Bronchial epithelial cell (primary cell): ENCODE measurements at regions not wholly inside any gene's neighbourhood (a gene's known extent, or its start where the extent isn't known, plus 50 kb on each side); places are given as distances from the start of the nearest gene placed in this dataset.

Source experiments
- DNase-seq: peaks from one replicate; pipeline ENCODE4 v3.0.0-alpha.2; 2010; ENCODE audit warnings: low read depth
- FAIRE-seq: peaks from 2 replicates; lab custom pipeline; 2011; peaks lifted over from hg19 to GRCh38; lab: Jason Lieb, UNC
- H3K27me3 ChIP-seq: 2 replicates; pipeline ENCODE4 v1.5.1; 2011; ENCODE audit warnings: low read length; ENCODE audit not compliant: control insufficient read depth, insufficient read depth
- H3K36me3 ChIP-seq: 2 replicates; pipeline ENCODE4 v1.5.1; 2011; ENCODE audit warnings: low read length; ENCODE audit not compliant: control insufficient read depth, insufficient read depth
- H3K4me3 ChIP-seq: 2 replicates; pipeline ENCODE4 v1.5.1; 2011; ENCODE audit warnings: mild to moderate bottlenecking, low read depth, low read length, control low read depth
- TF ChIP-seq, protein P1 (sequence below): IDR thresholded peaks from 2 replicates; pipeline ENCODE4 v1.5.1; 2011; ENCODE audit warnings: mild to moderate bottlenecking, moderate library complexity, low read length, control low read depth, inconsistent platforms; ENCODE audit not compliant: insufficient read depth, severe bottlenecking

DNA sequence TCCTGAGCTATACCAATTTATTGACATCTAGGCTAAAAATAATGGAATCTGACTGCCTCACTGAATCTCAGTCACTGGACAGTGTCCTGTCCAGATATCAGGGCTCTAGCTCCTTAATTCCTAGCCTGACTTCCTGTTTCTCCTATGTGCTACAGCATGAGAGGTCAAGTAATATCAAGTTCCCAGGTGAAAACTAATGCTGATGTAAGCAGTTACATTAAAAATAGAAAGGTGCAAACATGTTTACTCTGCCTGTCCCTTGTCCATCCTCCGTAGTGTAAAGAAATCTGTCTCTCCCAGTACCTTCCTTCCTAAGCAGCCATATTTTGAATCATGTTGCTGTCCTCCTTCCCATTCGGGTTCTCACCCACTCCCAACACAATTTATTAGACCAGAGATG is 145.9 kb upstream of the GHR start:
- no peak for DNase-seq
- FAIRE-seq = no peak
- Histone ChIP-seq H3K36me3 (no peaks in the 10 kb centered on the region), H3K4me3 (no peak overlapping the region), H3K27me3 (no peaks in the 10 kb centered on the region)
- TF ChIP-seq, protein P1, sequence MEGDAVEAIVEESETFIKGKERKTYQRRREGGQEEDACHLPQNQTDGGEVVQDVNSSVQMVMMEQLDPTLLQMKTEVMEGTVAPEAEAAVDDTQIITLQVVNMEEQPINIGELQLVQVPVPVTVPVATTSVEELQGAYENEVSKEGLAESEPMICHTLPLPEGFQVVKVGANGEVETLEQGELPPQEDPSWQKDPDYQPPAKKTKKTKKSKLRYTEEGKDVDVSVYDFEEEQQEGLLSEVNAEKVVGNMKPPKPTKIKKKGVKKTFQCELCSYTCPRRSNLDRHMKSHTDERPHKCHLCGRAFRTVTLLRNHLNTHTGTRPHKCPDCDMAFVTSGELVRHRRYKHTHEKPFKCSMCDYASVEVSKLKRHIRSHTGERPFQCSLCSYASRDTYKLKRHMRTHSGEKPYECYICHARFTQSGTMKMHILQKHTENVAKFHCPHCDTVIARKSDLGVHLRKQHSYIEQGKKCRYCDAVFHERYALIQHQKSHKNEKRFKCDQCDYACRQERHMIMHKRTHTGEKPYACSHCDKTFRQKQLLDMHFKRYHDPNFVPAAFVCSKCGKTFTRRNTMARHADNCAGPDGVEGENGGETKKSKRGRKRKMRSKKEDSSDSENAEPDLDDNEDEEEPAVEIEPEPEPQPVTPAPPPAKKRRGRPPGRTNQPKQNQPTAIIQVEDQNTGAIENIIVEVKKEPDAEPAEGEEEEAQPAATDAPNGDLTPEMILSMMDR = no peak

DNA sequence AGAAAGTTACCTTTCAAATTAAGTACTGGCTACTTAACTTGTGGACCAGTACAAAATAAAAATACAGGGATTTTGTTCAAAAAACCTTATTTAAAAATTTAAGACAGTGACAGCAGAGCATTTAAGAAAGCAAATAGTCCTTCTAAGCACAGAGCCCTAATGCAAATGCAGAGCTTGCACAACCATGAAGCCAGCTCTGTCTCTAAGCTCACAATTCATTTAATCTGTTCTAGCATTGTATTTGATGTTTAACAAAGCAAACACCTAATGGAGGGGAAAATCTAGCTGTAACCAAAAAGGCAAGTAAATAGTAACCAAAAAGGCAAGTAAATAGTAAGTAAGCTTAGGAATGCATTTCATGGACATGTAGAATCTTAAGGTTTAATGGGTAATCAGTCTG is 138.7 kb upstream of the GHR start:
- TF ChIP-seq, protein P1 = no peak
- Histone ChIP-seq H3K36me3 (no peaks in the 10 kb centered on the region), H3K4me3 (no peak overlapping the region), H3K27me3 (no peaks in the 10 kb centered on the region)
- FAIRE-seq (no peak), DNase-seq (no peak)

DNA sequence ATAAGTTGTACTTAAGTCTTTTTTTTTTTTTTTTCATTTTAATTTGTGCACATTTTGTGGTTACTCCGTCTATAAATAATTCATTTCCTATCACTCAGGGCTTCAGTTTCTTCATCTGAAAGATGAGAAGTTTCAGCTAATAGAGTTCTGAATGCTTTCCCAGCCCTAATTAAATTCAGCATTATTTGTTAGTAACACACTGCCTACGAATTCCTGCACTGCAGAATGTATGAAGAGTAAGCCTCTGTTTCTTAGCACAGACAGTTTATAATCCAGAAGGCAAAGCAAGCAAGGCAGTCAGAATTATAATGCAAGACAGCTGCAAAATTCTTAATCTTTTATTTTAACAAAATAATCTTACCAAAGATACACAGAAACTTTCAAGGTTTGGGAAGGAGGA is 138.0 kb upstream of the GHR start:
- no peak for FAIRE-seq
- Histone ChIP-seq H3K4me3 (no peak overlapping the region), H3K36me3 (no peaks in the 10 kb centered on the region), H3K27me3 (no peaks in the 10 kb centered on the region)
- TF ChIP-seq, protein P1 = no peak
- no peak for DNase-seq

DNA sequence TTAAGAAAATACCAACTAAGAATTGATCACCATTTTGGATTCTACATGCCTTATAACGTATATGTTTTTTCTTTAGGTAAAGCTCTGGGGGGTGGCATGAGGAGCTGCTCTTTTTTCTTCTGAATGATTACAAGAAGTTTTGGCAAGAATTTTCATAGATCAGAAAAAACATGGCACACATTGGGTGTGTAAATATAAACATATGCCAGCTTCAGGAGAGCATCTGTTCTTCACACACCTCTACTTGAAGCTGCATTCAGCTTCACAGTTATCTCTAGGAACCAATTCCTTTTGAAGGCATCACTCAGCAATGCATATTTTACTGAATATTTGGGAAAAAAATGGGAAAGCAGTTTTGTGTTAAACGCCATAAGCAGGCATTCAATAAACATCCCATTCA is 122.7 kb upstream of the GHR start:
- Histone ChIP-seq H3K4me3 (no peak overlapping the region), H3K36me3 (no peaks in the 10 kb centered on the region), H3K27me3 (no peaks in the 10 kb centered on the region)
- DNase-seq = no peak
- no peak for FAIRE-seq
- TF ChIP-seq, protein P1 = no peak

DNA sequence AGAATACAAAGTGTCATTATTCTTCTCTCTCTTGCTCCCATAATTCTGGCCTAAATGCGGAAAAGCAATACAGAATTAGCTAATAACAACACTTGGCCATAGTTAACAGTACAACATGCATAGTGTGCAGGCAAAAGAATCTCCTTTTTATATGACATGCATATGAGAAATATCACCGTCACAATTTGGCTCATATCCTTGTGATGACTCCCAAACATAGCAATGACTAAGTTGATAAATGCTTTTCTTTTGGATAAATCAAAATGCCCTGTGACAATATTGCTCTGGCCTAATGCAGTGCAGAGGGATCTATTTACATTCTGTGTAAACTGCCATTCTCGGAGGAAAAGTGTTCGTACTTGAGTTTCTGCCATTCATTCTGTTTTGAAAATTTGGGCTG is 121.9 kb upstream of the GHR start:
- Histone ChIP-seq H3K36me3 (no peaks in the 10 kb centered on the region), H3K27me3 (no peaks in the 10 kb centered on the region), H3K4me3 (no peak overlapping the region)
- TF ChIP-seq, protein P1 = no peak
- no peak for FAIRE-seq
- no peak for DNase-seq

DNA sequence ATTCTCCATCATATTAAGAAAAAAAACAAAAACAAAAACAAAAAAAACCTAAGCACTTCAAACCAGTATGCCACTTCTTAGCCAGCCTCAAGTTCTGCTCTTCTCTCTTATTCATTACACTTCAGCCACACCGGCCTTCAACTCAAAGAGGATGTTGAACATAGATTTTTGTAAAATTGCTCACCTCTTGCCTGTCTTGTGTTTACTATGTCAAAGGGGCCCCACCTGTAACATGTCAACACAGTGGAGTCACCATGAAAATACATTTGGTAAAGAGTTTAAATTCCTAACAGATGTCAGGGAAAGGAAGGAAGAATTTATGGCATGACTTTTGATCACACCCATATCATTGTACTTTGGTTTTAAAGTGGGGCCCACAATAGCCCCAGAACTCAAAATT is 121.1 kb upstream of the GHR start:
- TF ChIP-seq, protein P1 = no peak
- DNase-seq = peak; percentile 26
- no peak overlapping the region for H3K4me3 ChIP-seq
- no peaks in the 10 kb centered on the region for H3K27me3 ChIP-seq
- FAIRE-seq = no peak
- no peaks in the 10 kb centered on the region for H3K36me3 ChIP-seq
